Calu3 (cell line): ENCODE measurements at regions not wholly inside any gene's neighbourhood (a gene's known extent, or its start where the extent isn't known, plus 50 kb on each side); places are given as distances from the start of the nearest gene placed in this dataset.

ENCODE experiments used
- BruUV-seq: library from RNA; stranded (reverse); fragments of 400-500 nt; replicated peaks from 2 replicates; lab custom pipeline; 2021; lab: Mats Ljungman, UMichigan
- CTCF ChIA-PET: fragments of 300-600 bp; sonication (Branson Sonifier 250); formaldehyde crosslinking; loops from one replicate; lab custom pipeline; 2022; ENCODE audit warnings: antibody characterized with exemption; lab: Charles Lee
- DNase-seq: peaks from one replicate; pipeline ENCODE4 v3.0.0; 2022
- H3K27ac Mint-ChIP-seq: one replicate; pipeline ENCODE4 v1.8.0; 2022; ENCODE audit warnings: mixed read lengths; ENCODE audit not compliant: unreplicated experiment
- H3K27me3 Mint-ChIP-seq: one replicate; pipeline ENCODE4 v1.8.0; 2022; ENCODE audit warnings: mixed read lengths; ENCODE audit not compliant: unreplicated experiment
- H3K36me3 Mint-ChIP-seq: one replicate; pipeline ENCODE4 v1.8.0; 2022; ENCODE audit warnings: mild to moderate bottlenecking, moderate library complexity, mixed read lengths; ENCODE audit not compliant: insufficient read depth, unreplicated experiment
- H3K4me1 Mint-ChIP-seq: one replicate; pipeline ENCODE4 v1.8.0; 2022; ENCODE audit warnings: mild to moderate bottlenecking, low read depth, mixed read lengths; ENCODE audit not compliant: unreplicated experiment
- H3K4me3 Mint-ChIP-seq: one replicate; pipeline ENCODE4 v1.8.0; 2022; ENCODE audit warnings: mild to moderate bottlenecking, low read depth, moderate library complexity, mixed read lengths; ENCODE audit not compliant: unreplicated experiment
- H3K9me3 Mint-ChIP-seq: one replicate; pipeline ENCODE4 v1.8.0; 2022; ENCODE audit warnings: low read depth, mixed read lengths; ENCODE audit not compliant: unreplicated experiment
- CTCF ChIP-seq: fragments of 200-600 bp; IDR thresholded peaks from one replicate; pipeline ENCODE4 v1.8.0; 2022; ENCODE audit warnings: antibody characterized with exemption; ENCODE audit not compliant: unreplicated experiment
- intact Hi-C: fragments of 100-400 bp; cut with micrococcal nuclease; formaldehyde crosslinking; loops from one replicate; pipeline ENCODE4 v1.10.0; 2022; ENCODE audit not compliant: unreplicated experiment

GRCh38 chr21:38956521-38956855, 150.8 kb downstream of the ETS2 start:
- Mint-ChIP-seq H3K27me3 (no peaks in the 10 kb centered on the region), H3K27ac (no peak overlapping the region), H3K4me1 (peaks cover 47% of the 10 kb centered on the region), H3K4me3 (no peak overlapping the region), H3K9me3 (peaks cover 3% of the 10 kb centered on the region), H3K36me3 (no peaks in the 10 kb centered on the region)
- CTCF ChIA-PET: interaction anchor here (1.1 kb wide), 1 partner anchor 30 kb away, joined by 3 read pairs; no protein-coding TSS in a partner anchor
- no peak for DNase-seq
- no TSS peak for BruUV-seq
- intact Hi-C loops: loop anchor here (5.0 kb wide), 1 partner anchor 39 kb away; no protein-coding TSS in a partner anchor
- no peak for TF ChIP-seq CTCF

DNA sequence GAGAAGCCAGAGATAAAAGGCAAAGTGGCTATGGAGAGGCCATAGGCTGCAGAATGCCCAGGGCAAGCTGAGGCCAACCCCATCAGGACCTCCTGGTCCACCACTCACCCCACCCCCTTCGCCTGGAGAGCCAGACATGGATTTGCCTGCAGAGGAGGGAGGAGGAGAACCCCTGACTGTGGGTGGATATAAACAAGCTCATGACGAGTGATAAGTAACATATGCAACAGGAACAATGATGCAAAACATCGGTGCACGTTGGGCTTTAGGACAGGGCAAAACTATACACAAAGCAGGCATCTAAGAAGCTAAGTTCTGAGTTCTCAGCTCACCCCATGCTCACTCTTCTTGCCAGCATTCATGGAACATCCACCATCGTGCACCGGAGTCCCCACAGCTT, 150.3 kb downstream of the ETS2 start:
- Mint-ChIP-seq H3K36me3 (no peaks in the 10 kb centered on the region), H3K27me3 (no peaks in the 10 kb centered on the region), H3K9me3 (peaks cover 3% of the 10 kb centered on the region), H3K27ac (no peak overlapping the region), H3K4me1 (peaks cover 47% of the 10 kb centered on the region), H3K4me3 (no peak overlapping the region)
- CTCF ChIA-PET: no interaction called here
- TF ChIP-seq CTCF: no peak
- no TSS peak for BruUV-seq
- intact Hi-C loops: loop anchor here (5.0 kb wide), 1 partner anchor 39 kb away; no protein-coding TSS in a partner anchor
- DNase-seq: no peak

GRCh38 chr21:38955495-38955894, 149.8 kb downstream of the ETS2 start:
- H3K27me3 Mint-ChIP-seq: no peaks in the 10 kb centered on the region
- no peaks in the 10 kb centered on the region for H3K36me3 Mint-ChIP-seq
- H3K4me1 Mint-ChIP-seq: peaks cover 47% of the 10 kb centered on the region
- TF ChIP-seq CTCF: no peak
- H3K9me3 Mint-ChIP-seq: peaks cover 3% of the 10 kb centered on the region
- CTCF ChIA-PET: interaction anchor here (0.6 kb wide), 1 partner anchor 152 kb away, joined by 3 read pairs; no protein-coding TSS in a partner anchor
- no TSS peak for BruUV-seq
- DNase-seq: no peak
- H3K27ac Mint-ChIP-seq: no peak overlapping the region
- no peak overlapping the region for H3K4me3 Mint-ChIP-seq
- intact Hi-C loops: loop anchor here (5.0 kb wide), 1 partner anchor 38 kb away; no protein-coding TSS in a partner anchor

DNA sequence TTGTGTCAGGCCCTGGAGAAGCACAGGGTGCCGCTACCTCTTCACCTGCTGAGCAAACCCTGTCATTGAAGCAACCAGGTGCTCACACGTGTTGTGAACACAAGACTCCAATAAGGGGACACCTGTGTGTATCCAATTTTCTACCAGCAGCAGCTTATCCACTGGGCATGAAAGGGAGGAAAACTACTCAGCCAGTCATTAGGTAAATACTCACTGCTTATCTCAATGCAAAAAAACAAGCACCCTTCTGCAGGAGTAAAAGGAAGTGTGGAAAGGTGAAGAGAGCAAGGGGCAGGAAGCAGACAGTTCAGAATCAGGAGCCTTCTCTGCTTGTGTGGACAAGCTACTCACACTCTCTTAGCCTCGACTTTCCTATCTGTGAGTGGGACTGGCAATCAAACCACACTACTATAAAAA, 148.9 kb downstream of the ETS2 start:
- H3K36me3 Mint-ChIP-seq: no peaks in the 10 kb centered on the region
- CTCF ChIA-PET: no interaction called here
- BruUV-seq: no TSS peak
- H3K27me3 Mint-ChIP-seq: no peaks in the 10 kb centered on the region
- TF ChIP-seq CTCF: no peak
- no peak overlapping the region for H3K27ac Mint-ChIP-seq
- intact Hi-C loops: loop anchor here (5.0 kb wide), 1 partner anchor 37 kb away; no protein-coding TSS in a partner anchor
- peaks cover 3% of the 10 kb centered on the region for H3K9me3 Mint-ChIP-seq
- DNase-seq: no peak
- peaks cover 43% of the 10 kb centered on the region for H3K4me1 Mint-ChIP-seq
- H3K4me3 Mint-ChIP-seq: no peak overlapping the region
